ENCODE measurements at regions not wholly inside any gene's neighbourhood (a gene's known extent, or its start where the extent isn't known, plus 50 kb on each side); places are given as distances from the start of the nearest gene placed in this dataset.
A peak's percentile ranks its signal among the peaks of the same experiment; 100 is the strongest.

DNA sequence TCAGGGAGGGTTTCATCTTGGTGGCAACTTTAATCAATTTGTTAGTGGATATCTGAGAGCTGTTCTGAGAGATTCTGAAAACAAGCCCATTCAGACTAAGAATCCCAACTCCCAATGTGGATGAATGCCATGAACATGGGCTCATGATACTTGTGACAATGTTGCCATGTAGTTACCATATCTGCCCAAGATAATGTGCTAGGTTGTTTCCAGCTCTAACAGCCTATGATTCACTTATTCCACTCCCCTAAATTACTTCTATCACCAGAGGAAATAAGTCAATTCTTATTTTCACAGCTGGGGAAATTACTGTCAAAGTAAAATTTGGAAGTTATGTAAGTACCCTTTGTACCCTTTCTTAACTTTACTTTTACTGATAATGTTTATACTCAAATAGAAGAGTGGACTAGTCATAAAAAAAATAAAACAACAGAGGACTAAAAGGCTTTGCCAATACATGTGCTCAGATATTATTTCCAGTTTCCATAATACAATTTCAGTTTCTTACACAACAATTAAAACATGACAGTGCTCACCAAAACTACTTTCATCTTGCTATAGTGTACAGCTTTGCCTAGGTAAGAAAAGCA, 1101.7 kb upstream of the INTU start:
- H3K27ac Mint-ChIP-seq, result no peak overlapping the region
- H3K4me3 Mint-ChIP-seq, result no peak overlapping the region
- no peak for DNase-seq (ENCODE audit: low spot score in 2 of 2, unreplicated experiment in 2 of 2)
- TF ChIP-seq CTCF (IDR thresholded peaks at IDR 0.05; ENCODE audit: unreplicated experiment), result no peak
- peaks cover 15% of the 10 kb centered on the region for H3K9me3 Mint-ChIP-seq
- H3K27me3 Mint-ChIP-seq (ENCODE audit: low read depth), result no peaks in the 10 kb centered on the region
- peaks cover 4% of the 10 kb centered on the region for H3K36me3 Mint-ChIP-seq
- H3K4me1 Mint-ChIP-seq, result peaks cover 4% of the 10 kb centered on the region

DNA sequence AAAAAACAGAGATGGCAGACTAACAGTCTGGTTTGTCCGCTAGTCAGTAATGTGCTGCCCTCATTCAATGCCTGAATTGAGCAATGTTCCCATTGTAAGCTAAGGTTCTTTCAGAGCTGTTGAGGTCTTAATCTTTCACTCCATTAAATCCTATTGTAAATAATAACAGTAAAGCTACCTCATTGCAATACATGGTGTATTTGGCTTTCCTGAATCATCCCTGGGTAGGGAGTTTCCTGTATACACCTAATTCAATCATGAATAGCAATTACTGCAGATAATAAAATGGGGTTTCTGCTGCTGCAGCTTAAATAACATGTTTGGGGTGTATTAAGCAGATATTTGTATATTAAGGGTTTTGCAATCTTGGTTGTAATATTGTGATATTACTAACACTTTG, 1100.2 kb upstream of the INTU start:
- no peak for DNase-seq (ENCODE audit: low spot score in 2 of 2, unreplicated experiment in 2 of 2)
- no peak for TF ChIP-seq CTCF (IDR thresholded peaks at IDR 0.05; ENCODE audit: unreplicated experiment)
- no peak overlapping the region for H3K27ac Mint-ChIP-seq
- no peaks in the 10 kb centered on the region for H3K27me3 Mint-ChIP-seq (ENCODE audit: low read depth)
- peaks cover 7% of the 10 kb centered on the region for H3K9me3 Mint-ChIP-seq
- no peaks in the 10 kb centered on the region for H3K36me3 Mint-ChIP-seq
- no peak overlapping the region for H3K4me3 Mint-ChIP-seq
- H3K4me1 Mint-ChIP-seq, result peaks cover 4% of the 10 kb centered on the region

DNA sequence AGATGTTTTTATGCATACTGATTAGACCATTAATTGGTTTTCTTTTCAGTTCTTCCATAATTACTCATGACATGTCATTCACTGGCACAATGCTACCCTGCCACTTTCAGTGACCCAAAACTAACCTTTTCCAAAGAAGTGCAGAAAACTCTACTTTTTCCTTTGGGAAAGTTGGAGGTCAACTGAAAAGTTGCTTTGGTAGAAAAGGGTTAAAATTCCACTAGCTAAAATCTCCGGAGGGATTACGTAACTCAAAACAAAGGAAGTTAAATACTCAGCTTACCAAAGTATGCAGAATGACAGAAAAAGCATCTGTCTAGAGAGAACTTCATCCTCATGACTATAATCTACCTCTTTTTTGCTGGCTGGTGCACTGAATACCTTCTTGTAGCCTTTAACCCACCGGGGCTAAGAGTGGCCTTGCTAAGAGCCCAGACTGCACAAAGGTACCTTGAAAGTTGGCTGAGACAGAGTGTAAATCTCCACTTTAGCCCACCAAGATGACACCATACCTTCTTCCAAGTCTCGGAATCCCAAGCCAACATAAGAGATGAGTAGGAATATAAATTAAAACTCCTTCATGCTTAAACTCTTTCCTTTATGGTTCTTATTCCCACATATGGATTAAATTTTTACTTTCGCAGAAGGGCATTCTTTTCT, 1099.5 kb upstream of the INTU start:
- H3K36me3 Mint-ChIP-seq, result no peaks in the 10 kb centered on the region
- H3K9me3 Mint-ChIP-seq, result peaks cover under 1% of the 10 kb centered on the region
- no peak for DNase-seq (ENCODE audit: low spot score in 2 of 2, unreplicated experiment in 2 of 2)
- H3K4me3 Mint-ChIP-seq, result no peak overlapping the region
- H3K27me3 Mint-ChIP-seq (ENCODE audit: low read depth), result no peaks in the 10 kb centered on the region
- no peak for TF ChIP-seq CTCF (IDR thresholded peaks at IDR 0.05; ENCODE audit: unreplicated experiment)
- peaks cover 4% of the 10 kb centered on the region for H3K4me1 Mint-ChIP-seq
- H3K27ac Mint-ChIP-seq, result no peak overlapping the region

- no peak for TF ChIP-seq CTCF (IDR thresholded peaks at IDR 0.05; ENCODE audit: unreplicated experiment)
- Mint-ChIP-seq H3K27me3 (ENCODE audit: low read depth) (no peaks in the 10 kb centered on the region), H3K36me3 (no peaks in the 10 kb centered on the region), H3K4me1 (peaks cover 16% of the 10 kb centered on the region), H3K9me3 (no peaks in the 10 kb centered on the region), H3K27ac (no peak overlapping the region), H3K4me3 (no peak overlapping the region)
- DNase-seq (ENCODE audit: low spot score in 2 of 2, unreplicated experiment in 2 of 2), result no peak
Observed at GRCh38 chr4:126539771-126540170, 1093.0 kb upstream of the INTU start.

DNA sequence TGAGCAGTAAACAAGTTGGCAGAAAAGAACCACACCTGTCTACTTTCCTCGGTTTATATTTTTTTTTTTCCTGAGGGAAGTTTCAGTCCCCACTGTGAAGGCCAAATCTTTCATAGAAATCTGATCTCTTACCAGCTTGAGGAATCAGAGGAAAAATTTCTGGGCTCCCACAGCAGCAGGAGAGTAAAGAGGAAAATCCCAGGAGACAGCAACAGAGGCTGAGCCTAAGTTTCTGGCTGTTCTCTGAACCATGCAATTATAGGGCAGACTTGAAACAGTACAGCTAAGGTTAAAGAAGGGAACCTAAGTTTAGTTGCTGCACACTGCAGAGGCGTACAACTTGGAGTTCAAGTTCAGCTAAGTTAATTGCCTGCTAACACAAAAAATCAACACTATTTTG, 1090.9 kb upstream of the INTU start:
- Mint-ChIP-seq H3K27me3 (ENCODE audit: low read depth) (no peaks in the 10 kb centered on the region), H3K4me1 (peaks cover 16% of the 10 kb centered on the region), H3K4me3 (no peak overlapping the region), H3K27ac (peak overlapping the region; percentile 55), H3K36me3 (no peaks in the 10 kb centered on the region), H3K9me3 (no peaks in the 10 kb centered on the region)
- no peak for DNase-seq (ENCODE audit: low spot score in 2 of 2, unreplicated experiment in 2 of 2)
- TF ChIP-seq CTCF (IDR thresholded peaks at IDR 0.05; ENCODE audit: unreplicated experiment), result no peak
